Glutamatergic neuron (in vitro differentiated cells): ENCODE measurements at regions not wholly inside any gene's neighbourhood (a gene's known extent, or its start where the extent isn't known, plus 50 kb on each side); places are given as distances from the start of the nearest gene placed in this dataset.

Experiments
- DNase-seq: peaks from one replicate; pipeline ENCODE4 v3.0.0; 2022
- H3K27ac Mint-ChIP-seq: one replicate; pipeline ENCODE4 v1.8.0; 2020; ENCODE audit warnings: mild to moderate bottlenecking, mixed read lengths, inconsistent platforms; ENCODE audit not compliant: unreplicated experiment
- H3K27me3 Mint-ChIP-seq: one replicate; pipeline ENCODE4 v1.8.0; 2020; ENCODE audit warnings: mild to moderate bottlenecking, moderate library complexity, mixed read lengths, inconsistent platforms; ENCODE audit not compliant: unreplicated experiment
- H3K36me3 Mint-ChIP-seq: one replicate; pipeline ENCODE4 v1.8.0; 2020; ENCODE audit warnings: mild to moderate bottlenecking, mixed read lengths, inconsistent platforms; ENCODE audit not compliant: unreplicated experiment
- H3K4me1 Mint-ChIP-seq: one replicate; pipeline ENCODE4 v1.8.0; 2020; ENCODE audit warnings: mild to moderate bottlenecking, low read depth, mixed read lengths, inconsistent platforms; ENCODE audit not compliant: unreplicated experiment
- H3K4me3 Mint-ChIP-seq: one replicate; pipeline ENCODE4 v1.8.0; 2020; ENCODE audit warnings: mild to moderate bottlenecking, mixed read lengths, inconsistent platforms; ENCODE audit not compliant: unreplicated experiment
- H3K9me3 Mint-ChIP-seq: one replicate; pipeline ENCODE4 v1.8.0; 2020; ENCODE audit warnings: mild to moderate bottlenecking, moderate library complexity, mixed read lengths, inconsistent platforms; ENCODE audit not compliant: unreplicated experiment
- TF ChIP-seq, protein P1 (sequence below): fragments of 200-600 bp; sonication (generic); IDR thresholded peaks from one replicate; pipeline ENCODE4 v1.5.0; 2021; ENCODE audit not compliant: partially characterized antibody, unreplicated experiment

DNA sequence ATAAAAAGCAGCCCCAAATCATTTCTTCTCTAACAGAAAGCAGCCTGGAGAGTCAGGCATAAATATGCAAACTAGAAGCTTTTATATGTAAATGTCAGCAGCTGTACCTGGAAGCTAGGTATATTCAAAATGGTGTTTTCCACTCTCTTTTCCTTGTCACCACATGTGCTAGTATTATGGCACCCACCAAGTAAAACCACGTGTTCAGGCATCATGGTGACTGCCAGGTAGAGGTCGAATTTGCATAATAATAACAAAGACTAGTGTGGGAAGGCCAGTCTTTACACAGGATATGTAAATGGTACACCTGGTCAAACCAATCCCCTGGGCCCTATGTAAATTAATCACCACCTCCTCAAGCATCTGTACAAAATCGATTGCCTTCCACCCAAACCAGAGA lies 124.0 kb downstream of the MMUT start:
- Mint-ChIP-seq H3K4me3 (no peak overlapping the region), H3K36me3 (no peaks in the 10 kb centered on the region), H3K27ac (no peak overlapping the region), H3K27me3 (no peaks in the 10 kb centered on the region), H3K9me3 (no peaks in the 10 kb centered on the region), H3K4me1 (no peaks in the 10 kb centered on the region)
- DNase-seq = no peak
- TF ChIP-seq, protein P1, sequence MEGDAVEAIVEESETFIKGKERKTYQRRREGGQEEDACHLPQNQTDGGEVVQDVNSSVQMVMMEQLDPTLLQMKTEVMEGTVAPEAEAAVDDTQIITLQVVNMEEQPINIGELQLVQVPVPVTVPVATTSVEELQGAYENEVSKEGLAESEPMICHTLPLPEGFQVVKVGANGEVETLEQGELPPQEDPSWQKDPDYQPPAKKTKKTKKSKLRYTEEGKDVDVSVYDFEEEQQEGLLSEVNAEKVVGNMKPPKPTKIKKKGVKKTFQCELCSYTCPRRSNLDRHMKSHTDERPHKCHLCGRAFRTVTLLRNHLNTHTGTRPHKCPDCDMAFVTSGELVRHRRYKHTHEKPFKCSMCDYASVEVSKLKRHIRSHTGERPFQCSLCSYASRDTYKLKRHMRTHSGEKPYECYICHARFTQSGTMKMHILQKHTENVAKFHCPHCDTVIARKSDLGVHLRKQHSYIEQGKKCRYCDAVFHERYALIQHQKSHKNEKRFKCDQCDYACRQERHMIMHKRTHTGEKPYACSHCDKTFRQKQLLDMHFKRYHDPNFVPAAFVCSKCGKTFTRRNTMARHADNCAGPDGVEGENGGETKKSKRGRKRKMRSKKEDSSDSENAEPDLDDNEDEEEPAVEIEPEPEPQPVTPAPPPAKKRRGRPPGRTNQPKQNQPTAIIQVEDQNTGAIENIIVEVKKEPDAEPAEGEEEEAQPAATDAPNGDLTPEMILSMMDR = no peak

DNA sequence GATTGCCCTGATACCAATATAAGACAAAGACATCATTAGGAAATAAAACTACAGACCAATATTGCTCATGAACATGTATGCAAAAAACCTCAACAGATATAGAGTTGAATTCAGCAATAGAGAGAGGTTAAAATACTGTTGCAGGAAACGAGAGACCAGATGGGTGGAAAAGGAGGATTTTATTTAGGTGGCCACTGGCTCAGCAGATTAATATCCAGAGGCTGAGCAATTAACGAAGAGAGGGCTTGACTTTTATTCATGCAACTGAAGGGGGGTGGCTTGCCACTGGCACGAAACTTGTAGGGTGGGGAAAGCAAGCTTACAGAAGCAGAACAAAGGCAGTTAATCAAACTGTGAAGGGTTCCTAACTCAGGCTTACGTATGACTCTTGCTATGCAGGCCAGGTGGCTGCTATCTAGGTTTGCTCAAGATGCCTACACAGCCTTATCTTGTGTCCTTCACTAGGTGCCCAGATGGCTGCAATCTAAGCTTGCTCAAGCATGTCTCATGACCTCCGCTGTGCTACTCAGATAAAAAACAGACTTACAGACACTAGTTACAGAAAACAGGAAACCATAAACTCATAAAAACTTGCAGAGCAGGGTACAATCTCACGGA lies 126.4 kb downstream of the MMUT start:
- H3K36me3 Mint-ChIP-seq = no peaks in the 10 kb centered on the region
- no peaks in the 10 kb centered on the region for H3K27me3 Mint-ChIP-seq
- no peaks in the 10 kb centered on the region for H3K9me3 Mint-ChIP-seq
- no peak for DNase-seq
- TF ChIP-seq, protein P1 = no peak
- H3K4me1 Mint-ChIP-seq = no peaks in the 10 kb centered on the region
- H3K27ac Mint-ChIP-seq = no peak overlapping the region
- no peak overlapping the region for H3K4me3 Mint-ChIP-seq

DNA sequence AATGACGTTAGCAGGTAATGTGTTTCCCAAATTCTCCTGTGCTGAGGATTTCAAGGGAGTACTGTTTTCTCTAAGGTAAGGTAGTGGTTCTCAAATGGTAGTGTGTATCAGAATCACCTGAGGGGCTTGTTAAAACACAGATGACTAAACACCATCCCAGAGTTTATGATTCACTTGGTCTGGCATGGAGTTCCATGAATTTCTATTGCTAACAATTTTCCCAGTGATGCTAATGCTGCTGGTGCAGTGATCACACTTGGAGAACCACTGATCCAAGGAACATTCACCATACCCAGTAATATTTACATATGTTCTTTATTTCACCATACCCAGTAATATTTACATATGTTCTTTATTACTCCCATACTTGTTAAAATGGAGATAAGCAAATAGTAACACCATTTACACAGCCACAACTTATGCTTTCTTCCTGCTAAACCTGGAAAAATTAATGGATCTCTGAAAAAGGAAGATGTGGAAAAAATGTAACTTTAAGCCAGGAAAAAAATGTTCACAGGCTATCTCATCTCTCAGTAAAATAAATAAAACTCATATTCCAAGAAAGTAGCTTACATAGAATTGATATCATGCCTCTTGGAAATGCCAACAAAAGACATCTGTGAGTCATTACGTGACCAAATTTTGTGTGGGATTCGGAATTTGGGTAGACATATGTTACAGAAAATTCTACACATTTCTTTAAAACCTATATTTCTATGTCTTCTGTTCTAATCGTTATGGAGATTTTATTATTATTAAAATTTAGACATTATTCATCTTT lies 129.5 kb downstream of the MMUT start:
- no peak overlapping the region for H3K4me3 Mint-ChIP-seq
- DNase-seq = no peak
- H3K36me3 Mint-ChIP-seq = no peaks in the 10 kb centered on the region
- TF ChIP-seq, protein P1 = no peak
- peaks cover 1% of the 10 kb centered on the region for H3K27me3 Mint-ChIP-seq
- no peak overlapping the region for H3K27ac Mint-ChIP-seq
- H3K9me3 Mint-ChIP-seq = no peaks in the 10 kb centered on the region
- no peaks in the 10 kb centered on the region for H3K4me1 Mint-ChIP-seq

GRCh38 chr6:49332781-49333180 lies 130.3 kb downstream of the MMUT start:
- H3K4me3 Mint-ChIP-seq = no peak overlapping the region
- no peaks in the 10 kb centered on the region for H3K36me3 Mint-ChIP-seq
- no peaks in the 10 kb centered on the region for H3K9me3 Mint-ChIP-seq
- no peak overlapping the region for H3K27ac Mint-ChIP-seq
- no peaks in the 10 kb centered on the region for H3K4me1 Mint-ChIP-seq
- TF ChIP-seq, protein P1 = no peak
- DNase-seq = no peak
- peaks cover 1% of the 10 kb centered on the region for H3K27me3 Mint-ChIP-seq

DNA sequence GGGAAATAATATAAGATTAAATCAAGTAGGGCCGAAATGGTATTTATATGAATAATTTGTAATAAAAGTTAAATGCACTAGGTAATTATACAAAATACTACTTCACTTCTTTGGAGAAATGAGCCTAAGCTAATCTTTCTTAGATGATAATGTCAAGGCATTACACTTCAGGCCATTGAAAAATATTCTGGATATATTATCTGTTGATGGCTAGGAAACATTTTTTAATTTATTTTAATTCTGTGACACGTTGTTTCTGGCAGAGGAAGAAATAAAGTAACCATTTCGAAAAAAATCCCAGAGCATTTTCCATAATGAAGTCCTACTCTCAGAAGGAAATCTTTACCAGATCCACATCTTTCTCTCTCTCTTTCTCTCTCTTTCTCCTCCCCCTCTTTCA lies 133.9 kb downstream of the MMUT start:
- no peak for DNase-seq
- no peaks in the 10 kb centered on the region for H3K9me3 Mint-ChIP-seq
- no peak overlapping the region for H3K4me3 Mint-ChIP-seq
- peaks cover 1% of the 10 kb centered on the region for H3K27me3 Mint-ChIP-seq
- no peaks in the 10 kb centered on the region for H3K4me1 Mint-ChIP-seq
- H3K36me3 Mint-ChIP-seq = no peaks in the 10 kb centered on the region
- no peak overlapping the region for H3K27ac Mint-ChIP-seq
- TF ChIP-seq, protein P1 = no peak
